ENCODE measurements at regions not wholly inside any gene's neighbourhood (a gene's known extent, or its start where the extent isn't known, plus 50 kb on each side); places are given as distances from the start of the nearest gene placed in this dataset.

DNA sequence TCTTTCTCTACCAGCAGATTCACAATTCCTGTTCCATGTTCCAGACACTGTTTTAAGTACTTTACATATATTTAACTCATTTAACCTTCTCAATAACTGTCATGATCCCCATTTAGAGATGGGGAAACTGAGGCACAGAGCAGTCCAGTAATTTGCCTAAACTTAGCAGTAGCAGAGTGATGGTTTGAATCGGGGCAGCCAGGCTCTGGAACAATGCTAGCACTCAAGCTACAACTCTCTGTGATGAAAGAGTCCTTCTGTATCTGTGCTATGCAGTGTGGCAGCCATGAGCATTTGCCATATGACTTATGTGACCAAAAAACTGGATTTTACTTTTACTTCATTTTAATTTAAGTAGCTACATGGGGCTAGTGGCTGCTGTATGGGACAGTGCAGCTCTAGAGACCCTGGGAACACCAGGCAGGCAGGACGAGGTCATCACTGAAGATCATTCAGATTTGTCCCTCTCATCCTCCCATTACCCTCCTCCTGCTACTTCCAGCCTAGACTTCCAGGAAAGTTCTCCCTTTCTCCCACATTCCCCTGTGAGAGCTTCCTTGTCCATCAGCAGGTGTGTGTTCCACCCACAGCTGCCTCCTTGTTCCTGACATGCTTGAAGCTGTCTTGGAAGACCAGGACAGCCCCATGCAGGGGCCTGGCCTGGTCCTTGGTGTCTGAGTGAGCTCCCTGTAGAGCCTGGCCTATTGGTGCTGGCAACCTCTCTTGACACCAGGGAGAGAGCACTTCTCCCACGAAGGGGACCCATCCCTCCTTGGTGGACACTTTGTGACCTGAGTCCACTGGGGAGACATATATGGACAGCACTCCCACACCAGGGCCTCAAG lies 157.0 kb downstream of the MRPL14 start:
- TF ChIP-seq, protein P1, sequence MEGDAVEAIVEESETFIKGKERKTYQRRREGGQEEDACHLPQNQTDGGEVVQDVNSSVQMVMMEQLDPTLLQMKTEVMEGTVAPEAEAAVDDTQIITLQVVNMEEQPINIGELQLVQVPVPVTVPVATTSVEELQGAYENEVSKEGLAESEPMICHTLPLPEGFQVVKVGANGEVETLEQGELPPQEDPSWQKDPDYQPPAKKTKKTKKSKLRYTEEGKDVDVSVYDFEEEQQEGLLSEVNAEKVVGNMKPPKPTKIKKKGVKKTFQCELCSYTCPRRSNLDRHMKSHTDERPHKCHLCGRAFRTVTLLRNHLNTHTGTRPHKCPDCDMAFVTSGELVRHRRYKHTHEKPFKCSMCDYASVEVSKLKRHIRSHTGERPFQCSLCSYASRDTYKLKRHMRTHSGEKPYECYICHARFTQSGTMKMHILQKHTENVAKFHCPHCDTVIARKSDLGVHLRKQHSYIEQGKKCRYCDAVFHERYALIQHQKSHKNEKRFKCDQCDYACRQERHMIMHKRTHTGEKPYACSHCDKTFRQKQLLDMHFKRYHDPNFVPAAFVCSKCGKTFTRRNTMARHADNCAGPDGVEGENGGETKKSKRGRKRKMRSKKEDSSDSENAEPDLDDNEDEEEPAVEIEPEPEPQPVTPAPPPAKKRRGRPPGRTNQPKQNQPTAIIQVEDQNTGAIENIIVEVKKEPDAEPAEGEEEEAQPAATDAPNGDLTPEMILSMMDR (IDR thresholded peaks at IDR 0.05 in 4 of 5, conservative IDR thresholded peaks at IDR 0.05 in 1 of 5), result no peak
- no peak for TF ChIP-seq POLR2A (IDR thresholded peaks at IDR 0.05)
